Neural crest cell (in vitro differentiated cells): ENCODE measurements at regions not wholly inside any gene's neighbourhood (a gene's known extent, or its start where the extent isn't known, plus 50 kb on each side); places are given as distances from the start of the nearest gene placed in this dataset.
A peak's percentile ranks its signal among the peaks of the same experiment; 100 is the strongest.

Source experiments
- DNase-seq: peaks from one replicate; pipeline ENCODE4 v3.0.0; 2021; ENCODE audit warnings: low read depth, mixed read lengths, low spot score
- H3K27ac Mint-ChIP-seq: one replicate; pipeline ENCODE4 v1.8.0; 2021; ENCODE audit warnings: mild to moderate bottlenecking, mixed read lengths; ENCODE audit not compliant: unreplicated experiment
- H3K27me3 Mint-ChIP-seq: 2 replicates; pipeline ENCODE4 v1.8.0; 2021; ENCODE audit warnings: low read depth, mild to moderate bottlenecking, mixed read lengths
- H3K36me3 Mint-ChIP-seq: 2 replicates; pipeline ENCODE4 v1.8.0; 2021; ENCODE audit warnings: low read depth, mild to moderate bottlenecking, mixed read lengths
- H3K4me1 Mint-ChIP-seq: 2 replicates; pipeline ENCODE4 v1.8.0; 2021; ENCODE audit warnings: mixed read lengths
- H3K4me3 Mint-ChIP-seq: one replicate; pipeline ENCODE4 v1.8.0; 2021; ENCODE audit warnings: mild to moderate bottlenecking, mixed read lengths
- H3K9me3 Mint-ChIP-seq: 2 replicates; pipeline ENCODE4 v1.8.0; 2021; ENCODE audit warnings: mixed read lengths
- TF ChIP-seq, protein P1 (sequence below): fragments of 200-600 bp; sonication (generic); conservative IDR thresholded peaks from 2 replicates; pipeline ENCODE4 v1.5.0; 2021; ENCODE audit warnings: antibody characterized with exemption, mild to moderate bottlenecking

DNA sequence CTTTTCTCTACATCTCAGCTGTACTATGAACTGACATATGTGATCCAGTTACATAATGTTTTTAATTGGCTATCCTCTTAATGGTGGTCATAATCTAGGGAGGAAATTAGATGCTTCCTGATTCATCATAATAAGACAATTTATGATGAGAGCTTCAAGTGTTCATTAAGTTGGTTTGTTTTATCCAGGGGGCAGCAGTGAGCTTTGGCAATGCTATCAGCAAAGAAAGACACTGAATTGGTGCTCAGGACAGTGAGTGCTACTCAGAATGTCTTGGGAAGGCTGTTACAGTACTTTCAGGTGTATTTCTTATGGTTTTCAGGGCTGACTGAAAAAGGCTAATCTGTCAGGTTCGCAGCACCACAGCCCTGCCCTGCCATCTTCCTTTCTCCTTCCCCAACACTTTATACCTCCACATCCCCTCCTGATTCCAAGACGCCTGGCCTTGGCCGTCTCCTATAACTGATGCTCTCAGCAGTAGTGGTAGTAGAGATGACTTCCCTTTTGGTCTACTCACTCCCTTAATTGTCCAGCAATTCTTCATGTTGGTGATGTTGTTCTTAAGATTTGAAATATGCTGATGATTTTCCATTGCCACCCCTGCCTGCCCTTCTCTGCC lies 67.0 kb upstream of the TNFAIP3 start:
- no peak overlapping the region for H3K4me3 Mint-ChIP-seq
- H3K36me3 Mint-ChIP-seq: no peaks in the 10 kb centered on the region
- no peaks in the 10 kb centered on the region for H3K9me3 Mint-ChIP-seq
- no peaks in the 10 kb centered on the region for H3K27me3 Mint-ChIP-seq
- no peaks in the 10 kb centered on the region for H3K4me1 Mint-ChIP-seq
- no peak for DNase-seq
- TF ChIP-seq, protein P1, sequence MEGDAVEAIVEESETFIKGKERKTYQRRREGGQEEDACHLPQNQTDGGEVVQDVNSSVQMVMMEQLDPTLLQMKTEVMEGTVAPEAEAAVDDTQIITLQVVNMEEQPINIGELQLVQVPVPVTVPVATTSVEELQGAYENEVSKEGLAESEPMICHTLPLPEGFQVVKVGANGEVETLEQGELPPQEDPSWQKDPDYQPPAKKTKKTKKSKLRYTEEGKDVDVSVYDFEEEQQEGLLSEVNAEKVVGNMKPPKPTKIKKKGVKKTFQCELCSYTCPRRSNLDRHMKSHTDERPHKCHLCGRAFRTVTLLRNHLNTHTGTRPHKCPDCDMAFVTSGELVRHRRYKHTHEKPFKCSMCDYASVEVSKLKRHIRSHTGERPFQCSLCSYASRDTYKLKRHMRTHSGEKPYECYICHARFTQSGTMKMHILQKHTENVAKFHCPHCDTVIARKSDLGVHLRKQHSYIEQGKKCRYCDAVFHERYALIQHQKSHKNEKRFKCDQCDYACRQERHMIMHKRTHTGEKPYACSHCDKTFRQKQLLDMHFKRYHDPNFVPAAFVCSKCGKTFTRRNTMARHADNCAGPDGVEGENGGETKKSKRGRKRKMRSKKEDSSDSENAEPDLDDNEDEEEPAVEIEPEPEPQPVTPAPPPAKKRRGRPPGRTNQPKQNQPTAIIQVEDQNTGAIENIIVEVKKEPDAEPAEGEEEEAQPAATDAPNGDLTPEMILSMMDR: peak; percentile 58
- no peak overlapping the region for H3K27ac Mint-ChIP-seq

DNA sequence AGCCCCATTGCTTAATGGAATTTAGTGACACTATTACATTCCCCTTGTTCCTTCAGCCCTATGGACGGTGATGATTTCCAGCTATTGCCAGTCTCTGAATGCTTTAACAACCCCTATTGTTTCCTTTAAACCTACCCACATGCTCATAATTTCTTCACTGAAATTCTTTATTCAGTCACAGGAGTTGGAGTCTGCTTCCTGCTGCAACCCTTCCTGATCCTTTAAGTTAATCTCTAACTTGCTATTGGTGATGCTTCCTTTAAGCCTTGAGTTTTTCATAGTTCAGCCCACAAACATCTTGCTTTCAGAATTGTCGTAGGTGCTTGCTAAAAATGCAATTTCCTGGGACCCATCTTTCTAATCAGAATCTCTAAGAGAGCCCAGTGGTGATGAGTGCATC lies 66.3 kb upstream of the TNFAIP3 start:
- no peak overlapping the region for H3K27ac Mint-ChIP-seq
- no peak for DNase-seq
- H3K4me1 Mint-ChIP-seq: no peaks in the 10 kb centered on the region

DNA sequence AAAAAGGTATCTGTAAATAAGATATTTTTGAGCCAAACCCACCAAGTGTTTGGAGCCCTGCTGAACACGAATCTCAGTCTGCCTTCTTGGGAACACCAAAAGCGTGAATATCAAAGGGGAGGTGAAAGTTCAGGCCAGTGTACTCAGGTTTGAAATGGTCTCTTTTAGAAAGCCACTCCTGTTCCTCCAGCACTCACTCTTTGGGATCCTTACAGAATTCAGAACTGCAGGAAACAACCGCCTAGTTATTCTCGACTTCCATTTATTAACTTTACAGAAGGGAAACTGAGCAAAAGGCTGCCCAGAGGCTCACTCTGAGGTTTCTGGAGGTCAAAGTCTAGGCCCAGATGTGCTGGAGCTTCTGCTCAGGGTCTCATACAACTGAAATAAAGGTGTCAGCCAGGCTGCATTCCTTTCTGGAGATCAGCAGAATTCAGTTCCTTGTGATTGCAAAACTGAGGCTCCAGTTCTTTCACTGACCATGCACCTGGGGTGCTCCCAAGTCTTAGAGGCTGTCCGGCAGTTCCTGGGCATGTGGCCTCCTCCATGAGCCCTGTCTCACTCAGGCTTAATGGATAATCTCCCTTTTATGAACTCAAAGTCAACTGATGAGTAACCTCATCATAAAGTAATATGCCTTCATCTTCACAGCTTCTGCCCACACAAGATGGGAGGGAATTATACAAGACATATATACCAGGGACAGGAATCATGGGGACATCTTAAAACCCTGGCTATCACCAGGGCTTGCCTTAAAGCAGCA lies 65.5 kb upstream of the TNFAIP3 start:
- Mint-ChIP-seq H3K36me3 (no peaks in the 10 kb centered on the region), H3K4me1 (no peaks in the 10 kb centered on the region), H3K9me3 (no peaks in the 10 kb centered on the region), H3K4me3 (no peak overlapping the region), H3K27ac (no peak overlapping the region), H3K27me3 (no peaks in the 10 kb centered on the region)
- DNase-seq: no peak
- TF ChIP-seq, protein P1: no peak

More for the DNA sequence above, 66.3 kb upstream of the TNFAIP3 start:
- Mint-ChIP-seq H3K36me3 (no peaks in the 10 kb centered on the region), H3K9me3 (no peaks in the 10 kb centered on the region), H3K4me3 (no peak overlapping the region), H3K27me3 (no peaks in the 10 kb centered on the region)
- TF ChIP-seq, protein P1: no peak

DNA sequence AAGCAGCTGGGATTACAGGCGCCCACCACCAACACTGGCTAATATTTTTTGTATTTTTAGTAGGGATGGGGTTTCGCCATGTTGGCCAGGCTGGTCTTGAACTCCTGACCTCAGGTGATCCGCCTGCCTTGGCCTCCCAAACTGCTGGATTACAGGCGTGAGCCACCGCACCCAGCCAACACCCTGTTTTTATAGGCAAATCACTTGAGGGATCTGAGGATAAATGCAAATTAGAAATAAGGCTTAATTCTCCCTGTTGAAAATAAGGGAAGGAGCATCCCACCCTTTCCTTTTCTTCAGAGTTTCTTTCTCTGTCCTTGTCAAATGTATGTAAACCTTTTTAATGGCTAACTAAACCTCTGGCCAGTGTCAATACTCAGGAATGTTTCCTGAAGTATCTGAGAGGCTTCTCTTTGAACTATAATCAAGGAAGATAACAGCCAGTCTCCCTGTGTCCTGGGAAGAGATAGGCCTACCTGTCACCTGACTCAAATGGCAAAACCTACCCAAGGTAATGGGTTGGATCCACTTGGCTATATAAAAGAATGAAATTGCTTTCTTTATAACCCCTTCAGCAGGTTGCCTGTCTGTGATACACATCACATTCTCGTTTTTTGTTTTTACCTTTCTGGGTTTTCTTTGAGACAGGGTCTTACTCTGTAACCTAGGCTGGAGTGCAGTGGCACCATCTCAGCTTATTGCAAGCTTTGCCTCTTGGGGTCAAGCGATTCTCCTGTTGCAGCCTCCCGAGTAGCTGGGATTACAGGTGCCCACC lies 64.5 kb upstream of the TNFAIP3 start:
- TF ChIP-seq, protein P1: no peak
- no peaks in the 10 kb centered on the region for H3K4me1 Mint-ChIP-seq
- H3K27me3 Mint-ChIP-seq: no peaks in the 10 kb centered on the region
- DNase-seq: no peak
- no peaks in the 10 kb centered on the region for H3K9me3 Mint-ChIP-seq
- no peak overlapping the region for H3K4me3 Mint-ChIP-seq
- no peak overlapping the region for H3K27ac Mint-ChIP-seq
- H3K36me3 Mint-ChIP-seq: no peaks in the 10 kb centered on the region

DNA sequence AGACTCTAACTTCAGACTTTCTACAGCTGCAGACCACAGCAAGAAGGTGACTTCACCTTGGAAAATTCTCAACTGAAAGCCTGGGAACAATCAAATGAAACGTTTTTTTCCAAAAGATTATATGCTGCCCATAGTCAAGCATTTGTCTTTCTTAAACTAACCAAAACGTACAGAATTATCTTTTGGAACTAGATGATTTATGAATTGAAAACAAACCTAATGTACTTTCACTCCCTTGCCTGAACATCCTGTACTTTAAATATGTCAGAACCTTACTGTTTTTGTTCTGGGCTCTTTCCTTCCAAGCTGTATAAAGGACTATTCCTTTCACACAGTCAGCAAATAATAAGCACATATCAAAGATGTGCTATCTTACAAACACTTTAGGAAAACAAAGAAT lies 62.4 kb upstream of the TNFAIP3 start:
- TF ChIP-seq, protein P1: no peak
- Mint-ChIP-seq H3K27me3 (no peaks in the 10 kb centered on the region), H3K36me3 (no peaks in the 10 kb centered on the region), H3K4me1 (no peaks in the 10 kb centered on the region), H3K4me3 (no peak overlapping the region), H3K9me3 (no peaks in the 10 kb centered on the region), H3K27ac (no peak overlapping the region)
- DNase-seq: no peak
